ENCODE measurements at regions not wholly inside any gene's neighbourhood (a gene's known extent, or its start where the extent isn't known, plus 50 kb on each side); places are given as distances from the start of the nearest gene placed in this dataset.

DNA sequence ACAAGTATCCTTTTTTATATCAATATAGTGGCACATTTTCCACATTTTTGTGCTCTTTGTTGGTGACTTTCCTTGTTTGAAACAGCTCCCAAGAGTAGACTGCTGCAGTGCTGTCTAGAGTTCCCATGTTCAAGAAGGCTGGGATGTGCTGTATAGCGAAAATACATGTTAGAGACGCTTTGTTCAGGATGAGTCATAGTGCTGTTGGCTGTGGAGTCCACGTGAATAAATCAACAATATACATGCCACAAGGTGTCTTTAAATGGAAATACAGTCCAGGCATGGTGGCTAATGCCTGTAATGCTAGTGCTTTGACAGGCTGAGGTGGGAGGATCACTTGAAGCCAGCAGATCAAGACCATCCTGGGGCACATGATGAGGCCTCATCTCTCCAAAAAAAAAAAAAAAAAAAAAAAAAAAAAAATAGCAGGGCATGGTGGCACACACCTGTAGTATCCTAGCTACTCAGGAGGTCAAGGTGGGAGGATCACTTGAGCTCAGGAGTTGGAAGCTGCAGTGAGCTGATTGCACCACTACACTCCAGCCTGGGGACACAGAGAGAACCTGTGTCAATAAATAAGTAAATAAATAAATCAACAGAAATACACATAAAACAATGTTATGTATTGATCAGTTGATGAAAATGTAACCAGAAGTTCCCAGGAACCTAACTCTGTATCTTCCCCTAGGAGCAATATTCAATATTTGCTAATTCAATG is 256.8 kb upstream of the STS start:
- Histone ChIP-seq H3K4me3 (ENCODE audit: low read depth, low read length, poor library complexity, severe bottlenecking) (no peak overlapping the region), H3F3A (ENCODE audit: insufficient read depth, low read length) (no peaks in the 10 kb centered on the region), H4K20me1 (ENCODE audit: insufficient read depth, low read length) (no peaks in the 10 kb centered on the region), H3K27ac (ENCODE audit: low read depth, low read length, poor library complexity, severe bottlenecking) (no peak overlapping the region), H3K9me2 (ENCODE audit: low read depth, low read length) (no peaks in the 10 kb centered on the region), H3K36me3 (ENCODE audit: insufficient read depth, low read length) (no peaks in the 10 kb centered on the region), H3K4me1 (ENCODE audit: insufficient read depth, low read length, severe bottlenecking) (no peaks in the 10 kb centered on the region), H3K9me3 (ENCODE audit: low read length) (no peaks in the 10 kb centered on the region), H3K9ac (ENCODE audit: low read length) (no peak overlapping the region), H3K4me2 (ENCODE audit: low read length) (no peak overlapping the region), H3K79me2 (ENCODE audit: insufficient read depth, low read length) (no peaks in the 10 kb centered on the region), H3K27me3 (ENCODE audit: insufficient read depth, low read length) (no peaks in the 10 kb centered on the region), H2AFZ (ENCODE audit: low read length) (no peak overlapping the region)
- TF ChIP-seq CTCF (IDR thresholded peaks at IDR 0.05; ENCODE audit: low read length) (no peak), EZH2 (IDR thresholded peaks at IDR 0.05; ENCODE audit: borderline replicate concordance, low read length) (no peak)

- H3F3A ChIP-seq (ENCODE audit: insufficient read depth, low read length) = no peaks in the 10 kb centered on the region
- H2AFZ ChIP-seq (ENCODE audit: low read length) = no peak overlapping the region
- TF ChIP-seq CTCF (IDR thresholded peaks at IDR 0.05; ENCODE audit: low read length) = no peak
- TF ChIP-seq EZH2 (IDR thresholded peaks at IDR 0.05; ENCODE audit: borderline replicate concordance, low read length) = no peak
- H3K27ac ChIP-seq (ENCODE audit: low read depth, low read length, poor library complexity, severe bottlenecking) = no peak overlapping the region
- no peaks in the 10 kb centered on the region for H3K36me3 ChIP-seq (ENCODE audit: insufficient read depth, low read length)
- H3K4me1 ChIP-seq (ENCODE audit: insufficient read depth, low read length, severe bottlenecking) = no peaks in the 10 kb centered on the region
- H3K9me3 ChIP-seq (ENCODE audit: low read length) = no peaks in the 10 kb centered on the region
- H3K4me3 ChIP-seq (ENCODE audit: low read depth, low read length, poor library complexity, severe bottlenecking) = no peak overlapping the region
- no peaks in the 10 kb centered on the region for H3K9me2 ChIP-seq (ENCODE audit: low read depth, low read length)
- H4K20me1 ChIP-seq (ENCODE audit: insufficient read depth, low read length) = no peaks in the 10 kb centered on the region
- H3K9ac ChIP-seq (ENCODE audit: low read length) = no peak overlapping the region
- H3K4me2 ChIP-seq (ENCODE audit: low read length) = no peak overlapping the region
- no peaks in the 10 kb centered on the region for H3K79me2 ChIP-seq (ENCODE audit: insufficient read depth, low read length)
- H3K27me3 ChIP-seq (ENCODE audit: insufficient read depth, low read length) = no peaks in the 10 kb centered on the region
Observed at GRCh38 chrX:6885909-6886308, 261.6 kb upstream of the STS start.

GRCh38 chrX:6885396-6885795 is 262.1 kb upstream of the STS start:
- H3F3A ChIP-seq (ENCODE audit: insufficient read depth, low read length) = no peaks in the 10 kb centered on the region
- H3K4me1 ChIP-seq (ENCODE audit: insufficient read depth, low read length, severe bottlenecking) = no peaks in the 10 kb centered on the region
- H3K4me2 ChIP-seq (ENCODE audit: low read length) = no peak overlapping the region
- no peak overlapping the region for H2AFZ ChIP-seq (ENCODE audit: low read length)
- H3K27me3 ChIP-seq (ENCODE audit: insufficient read depth, low read length) = no peaks in the 10 kb centered on the region
- no peak overlapping the region for H3K27ac ChIP-seq (ENCODE audit: low read depth, low read length, poor library complexity, severe bottlenecking)
- no peak for TF ChIP-seq CTCF (IDR thresholded peaks at IDR 0.05; ENCODE audit: low read length)
- TF ChIP-seq EZH2 (IDR thresholded peaks at IDR 0.05; ENCODE audit: borderline replicate concordance, low read length) = no peak
- H3K9me3 ChIP-seq (ENCODE audit: low read length) = no peaks in the 10 kb centered on the region
- no peaks in the 10 kb centered on the region for H3K79me2 ChIP-seq (ENCODE audit: insufficient read depth, low read length)
- H3K36me3 ChIP-seq (ENCODE audit: insufficient read depth, low read length) = no peaks in the 10 kb centered on the region
- no peak overlapping the region for H3K9ac ChIP-seq (ENCODE audit: low read length)
- no peaks in the 10 kb centered on the region for H3K9me2 ChIP-seq (ENCODE audit: low read depth, low read length)
- no peaks in the 10 kb centered on the region for H4K20me1 ChIP-seq (ENCODE audit: insufficient read depth, low read length)
- no peak overlapping the region for H3K4me3 ChIP-seq (ENCODE audit: low read depth, low read length, poor library complexity, severe bottlenecking)

Data from OCI-LY1 (cell line).